WTC11 (cell line): ENCODE measurements at regions not wholly inside any gene's neighbourhood (a gene's known extent, or its start where the extent isn't known, plus 50 kb on each side); places are given as distances from the start of the nearest gene placed in this dataset.

Source experiments
- CREB1 ChIP-seq: sonication (generic); formaldehyde crosslinking; IDR thresholded peaks from 2 replicates; pipeline ENCODE4 v1.8.0; 2023; ENCODE audit warnings: mild to moderate bottlenecking, missing genetic modification reagents
- ZNF263 ChIP-seq: sonication (generic); formaldehyde crosslinking; IDR thresholded peaks from 2 replicates; pipeline ENCODE4 v1.8.1; 2022; ENCODE audit warnings: low read depth, mild to moderate bottlenecking, moderate library complexity, missing genetic modification reagents

DNA sequence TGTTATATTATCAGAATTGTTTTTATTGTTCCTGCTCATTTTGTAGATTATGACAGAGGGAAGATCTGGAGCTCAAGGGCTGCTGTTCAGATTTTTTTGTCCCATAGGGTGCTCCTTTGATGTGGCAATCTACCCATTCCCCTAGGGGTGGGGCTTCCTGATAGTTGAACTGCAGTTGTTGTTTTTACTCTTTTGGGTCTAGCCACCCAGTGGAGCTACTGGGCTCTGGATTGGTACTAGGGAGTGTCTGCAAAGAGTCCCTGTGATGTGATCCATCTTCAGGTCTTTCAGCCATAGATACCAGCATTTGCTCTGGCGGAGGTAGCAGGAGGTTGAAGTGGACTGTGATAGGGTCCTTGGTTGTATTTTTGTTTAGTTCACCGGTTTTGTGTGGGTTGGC, 57.9 kb upstream of the SLCO1B1 start:
- TF ChIP-seq ZNF263 (CRISPR knock-in tag) (no peak), CREB1 (CRISPR knock-in tag) (no peak)
